T-helper 2 cell treated with Interferon-gamma antibody and Interleukin-4, amounts not matched to agents 5 μg/mL and 100 μg/mL, for 36 hours (primary cell): ENCODE measurements at regions not wholly inside any gene's neighbourhood (a gene's known extent, or its start where the extent isn't known, plus 50 kb on each side); places are given as distances from the start of the nearest gene placed in this dataset.

Experiments used
- DNase-seq: peaks from one replicate; pipeline ENCODE4 v3.0.0; 2021; ENCODE audit warnings: low spot score
- H3K27ac Mint-ChIP-seq: one replicate; pipeline ENCODE4 v1.8.0; 2021; ENCODE audit warnings: mild to moderate bottlenecking, mixed read lengths
- H3K27me3 Mint-ChIP-seq: one replicate; pipeline ENCODE4 v1.8.0; 2021; ENCODE audit warnings: low read depth, mixed read lengths
- H3K36me3 Mint-ChIP-seq: one replicate; pipeline ENCODE4 v1.8.0; 2021; ENCODE audit warnings: low read depth, mixed read lengths
- H3K4me1 Mint-ChIP-seq: one replicate; pipeline ENCODE4 v1.8.0; 2021; ENCODE audit warnings: low read depth, mixed read lengths
- H3K4me3 Mint-ChIP-seq: one replicate; pipeline ENCODE4 v1.8.0; 2022; ENCODE audit warnings: mild to moderate bottlenecking, moderate library complexity, mixed read lengths
- H3K9me3 Mint-ChIP-seq: one replicate; pipeline ENCODE4 v1.8.0; 2021; ENCODE audit warnings: mixed read lengths

DNA sequence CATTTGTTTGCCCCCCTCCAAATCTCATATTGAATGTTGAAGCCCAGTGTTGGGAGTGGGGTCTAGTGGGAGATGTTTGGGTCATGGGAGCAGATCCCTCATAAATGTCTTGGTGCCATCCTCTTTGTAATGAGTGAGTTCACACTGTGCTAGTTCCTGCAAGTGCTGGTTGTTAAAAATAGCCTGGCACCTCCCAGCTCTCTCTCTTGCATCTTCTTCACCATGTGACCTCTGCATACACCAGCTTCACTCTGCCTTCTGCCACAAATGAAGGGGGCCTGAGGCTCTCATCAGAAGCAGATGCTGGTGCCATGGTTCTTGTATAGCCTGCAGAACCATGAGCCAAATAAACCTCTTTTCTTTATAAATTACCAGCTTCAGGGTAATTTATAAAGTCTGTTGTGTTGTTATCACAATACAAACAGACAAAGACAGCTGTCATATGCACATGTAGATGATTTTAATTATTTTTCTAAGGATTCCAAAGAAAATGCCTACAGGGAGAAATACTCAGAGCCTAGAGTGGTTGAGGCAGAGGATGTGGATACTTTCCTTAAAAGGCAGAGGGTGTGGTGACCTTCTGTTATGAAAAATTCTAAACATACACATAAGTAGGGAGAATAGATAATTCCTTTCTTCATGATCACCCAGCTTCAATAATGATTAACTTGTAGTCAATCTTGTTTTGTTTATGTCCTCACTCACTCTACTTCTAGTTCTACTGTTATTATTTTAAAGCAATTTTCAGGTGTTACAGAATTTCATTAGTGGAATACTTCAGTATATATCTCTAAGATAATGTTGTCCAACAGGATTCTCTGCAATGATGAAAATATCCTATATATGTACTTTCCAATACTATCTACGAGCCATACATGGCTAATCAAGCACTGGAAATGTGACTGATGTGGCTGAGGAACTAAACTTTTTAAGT is 75.1 kb upstream of the RANBP6 start:
- DNase-seq, result no peak
- Mint-ChIP-seq H3K27me3 (peaks cover 3% of the 10 kb centered on the region), H3K9me3 (no peaks in the 10 kb centered on the region), H3K4me3 (no peak overlapping the region), H3K4me1 (no peaks in the 10 kb centered on the region), H3K36me3 (no peaks in the 10 kb centered on the region), H3K27ac (no peak overlapping the region)

DNA sequence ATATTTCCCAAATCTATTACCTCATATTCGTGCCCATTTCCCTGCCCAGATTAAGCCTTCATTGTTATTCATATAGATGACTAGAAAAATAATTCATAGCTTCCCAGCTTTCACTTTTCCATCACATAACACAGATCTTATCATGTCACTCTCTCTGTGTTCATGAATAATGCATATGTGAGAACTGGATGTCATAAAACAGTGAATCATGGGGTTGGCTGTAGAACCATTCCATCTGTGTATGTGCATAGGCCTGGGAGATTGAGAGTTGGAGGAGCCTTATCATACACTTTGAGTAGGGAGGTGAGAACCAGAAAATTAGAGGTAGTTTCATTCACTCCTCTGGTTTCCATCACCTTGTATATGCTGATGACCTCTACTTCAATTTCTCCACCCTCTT is 73.9 kb upstream of the RANBP6 start:
- DNase-seq, result no peak
- H3K9me3 Mint-ChIP-seq, result no peaks in the 10 kb centered on the region
- no peaks in the 10 kb centered on the region for H3K4me1 Mint-ChIP-seq
- H3K27ac Mint-ChIP-seq, result no peak overlapping the region
- H3K27me3 Mint-ChIP-seq, result peaks cover 3% of the 10 kb centered on the region
- no peaks in the 10 kb centered on the region for H3K36me3 Mint-ChIP-seq
- H3K4me3 Mint-ChIP-seq, result no peak overlapping the region

DNA sequence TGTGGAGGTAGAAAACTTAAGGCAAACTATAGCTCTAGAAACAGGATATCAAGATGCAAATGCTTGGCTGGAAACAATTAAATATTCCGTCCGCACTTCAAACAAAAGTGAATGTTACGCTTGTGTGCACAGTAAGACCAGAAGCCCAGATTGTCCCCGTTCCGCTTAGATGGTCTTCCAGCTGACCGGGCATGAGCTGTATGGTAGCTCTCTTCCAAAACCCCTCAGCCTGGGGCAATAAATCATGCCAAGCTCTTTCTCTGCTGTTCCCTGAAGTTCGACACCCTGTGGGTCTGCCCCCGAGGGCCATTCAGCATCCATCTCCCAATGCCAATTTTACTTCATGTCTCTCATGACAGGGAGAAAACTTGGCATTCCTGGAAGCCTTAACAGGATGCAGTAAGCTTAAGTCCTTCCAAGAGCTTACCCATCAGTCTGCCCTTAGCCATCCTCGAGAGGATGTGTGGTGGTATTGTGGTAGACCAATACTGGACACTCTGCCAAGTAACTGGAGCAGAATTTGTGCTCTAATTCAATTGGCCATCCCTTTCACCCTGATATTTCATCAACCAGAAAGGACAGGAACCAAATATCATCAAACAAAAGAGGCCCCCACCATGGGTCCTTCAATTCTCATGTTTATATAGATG is 70.7 kb upstream of the RANBP6 start:
- no peak for DNase-seq
- H3K4me1 Mint-ChIP-seq, result no peaks in the 10 kb centered on the region
- H3K36me3 Mint-ChIP-seq, result no peaks in the 10 kb centered on the region
- no peaks in the 10 kb centered on the region for H3K27me3 Mint-ChIP-seq
- H3K4me3 Mint-ChIP-seq, result no peak overlapping the region
- H3K27ac Mint-ChIP-seq, result no peak overlapping the region
- H3K9me3 Mint-ChIP-seq, result no peaks in the 10 kb centered on the region

DNA sequence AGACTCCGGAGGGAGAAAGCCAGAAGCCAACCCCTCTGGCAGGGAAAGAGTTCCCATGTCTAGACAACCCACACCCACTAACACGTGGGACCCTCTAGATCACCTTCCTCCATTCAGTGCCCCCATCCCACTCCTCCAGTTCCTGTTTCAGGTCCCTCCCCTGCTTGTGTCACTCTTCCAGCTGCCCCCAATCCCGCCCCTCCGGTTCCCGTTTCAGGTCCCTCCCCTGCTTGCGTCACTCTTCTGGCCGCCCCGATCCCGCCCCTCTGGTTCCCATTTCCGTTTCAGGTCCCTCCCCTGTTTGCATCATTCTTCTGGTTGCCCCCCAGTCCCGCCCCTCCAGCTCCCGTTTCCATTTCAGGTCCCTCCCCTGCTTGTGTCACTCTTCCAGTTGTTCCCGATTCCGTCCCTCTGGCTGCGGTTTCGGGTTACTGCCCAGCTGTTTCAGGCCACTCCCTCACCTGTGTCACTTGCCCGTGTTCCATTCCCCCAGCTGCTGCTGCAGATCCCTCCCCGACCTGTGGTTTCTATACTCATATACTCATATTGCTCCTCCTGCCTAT is 64.8 kb upstream of the RANBP6 start:
- Mint-ChIP-seq H3K27ac (peak overlapping the region; percentile 81), H3K9me3 (no peaks in the 10 kb centered on the region), H3K4me3 (peak overlapping the region; percentile 85), H3K27me3 (peaks cover 7% of the 10 kb centered on the region), H3K36me3 (no peaks in the 10 kb centered on the region), H3K4me1 (peaks cover 9% of the 10 kb centered on the region)
- peak; percentile 35 for DNase-seq

DNA sequence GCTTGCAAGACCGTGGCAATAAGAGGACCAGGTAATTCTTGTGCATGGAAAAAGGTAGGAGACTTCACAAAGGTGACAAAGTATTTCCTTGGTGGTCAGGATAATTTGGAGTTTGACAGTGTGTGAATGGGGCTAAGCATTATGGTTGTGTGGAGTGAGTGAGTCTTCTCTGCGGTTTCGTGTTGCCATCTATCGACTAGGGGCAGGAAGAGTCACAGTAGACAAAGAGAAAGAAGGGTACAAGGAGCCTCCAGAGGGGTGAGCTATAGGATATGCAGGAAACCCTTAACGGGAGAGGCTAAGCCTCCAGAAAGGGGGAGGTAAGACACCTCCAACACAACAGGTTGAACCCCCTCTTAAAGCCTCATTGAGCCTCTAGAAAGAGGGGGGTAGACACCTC is 64.0 kb upstream of the RANBP6 start:
- Mint-ChIP-seq H3K27me3 (peaks cover 7% of the 10 kb centered on the region), H3K27ac (no peak overlapping the region), H3K36me3 (no peaks in the 10 kb centered on the region), H3K9me3 (no peaks in the 10 kb centered on the region), H3K4me3 (peak overlapping the region; percentile 85), H3K4me1 (peaks cover 9% of the 10 kb centered on the region)
- DNase-seq, result no peak

DNA sequence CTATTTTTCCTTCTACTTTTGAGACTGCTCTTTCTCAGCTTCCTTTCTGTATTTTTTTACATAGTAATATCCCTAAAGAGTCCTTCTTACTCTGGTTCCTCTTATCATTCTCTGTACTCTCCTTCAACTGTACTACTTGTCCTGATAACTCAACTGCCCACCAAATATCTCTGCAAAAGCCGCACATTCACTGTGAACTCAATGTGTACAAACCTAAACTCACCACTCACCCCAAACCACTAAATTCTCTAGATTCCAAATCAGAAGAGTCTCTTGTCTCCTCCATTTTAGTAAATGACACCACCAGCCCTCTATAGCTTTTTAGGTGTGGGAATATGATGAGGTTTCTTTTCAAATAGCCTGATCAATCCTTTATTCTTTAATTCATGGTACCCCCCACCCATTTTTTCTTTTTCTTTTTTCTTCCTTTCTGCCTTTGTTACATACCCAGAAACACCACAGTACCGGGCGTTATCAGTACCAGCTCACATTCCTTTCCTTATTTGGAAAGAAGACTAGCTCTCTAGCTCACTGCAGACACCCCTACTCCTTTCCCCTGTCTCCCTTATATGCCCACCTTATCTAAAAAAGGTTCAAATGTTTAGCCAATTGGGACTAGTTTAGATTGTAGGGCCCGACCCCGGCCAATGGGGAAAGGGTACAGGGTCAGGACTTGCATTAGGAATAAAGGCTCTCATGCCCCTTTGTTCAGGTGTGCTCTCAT is 63.1 kb upstream of the RANBP6 start:
- Mint-ChIP-seq H3K27ac (no peak overlapping the region), H3K27me3 (peaks cover 7% of the 10 kb centered on the region), H3K36me3 (no peaks in the 10 kb centered on the region), H3K4me1 (peaks cover 9% of the 10 kb centered on the region), H3K9me3 (no peaks in the 10 kb centered on the region), H3K4me3 (no peak overlapping the region)
- no peak for DNase-seq

DNA sequence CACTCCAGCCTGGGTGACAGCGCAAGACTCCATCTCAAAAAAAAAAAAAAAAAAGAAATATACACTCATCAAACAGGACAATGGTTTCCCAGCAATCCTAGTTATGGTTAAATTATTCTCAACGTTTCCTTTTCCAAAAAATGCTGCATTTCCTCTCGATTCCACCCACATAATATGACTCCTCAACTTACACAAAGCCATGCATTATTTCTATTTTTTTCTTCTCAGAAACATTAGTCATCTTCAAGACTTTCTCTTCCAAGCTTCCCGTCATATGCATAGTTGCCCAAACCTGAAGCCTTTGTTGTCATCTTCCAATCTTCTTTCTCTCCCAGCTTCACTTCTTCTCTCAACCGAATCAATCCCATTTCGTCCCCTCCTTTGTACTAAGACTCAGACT is 61.4 kb upstream of the RANBP6 start:
- Mint-ChIP-seq H3K9me3 (no peaks in the 10 kb centered on the region), H3K27ac (no peak overlapping the region), H3K27me3 (peaks cover 7% of the 10 kb centered on the region), H3K4me1 (peaks cover 12% of the 10 kb centered on the region), H3K4me3 (no peak overlapping the region), H3K36me3 (no peaks in the 10 kb centered on the region)
- no peak for DNase-seq

DNA sequence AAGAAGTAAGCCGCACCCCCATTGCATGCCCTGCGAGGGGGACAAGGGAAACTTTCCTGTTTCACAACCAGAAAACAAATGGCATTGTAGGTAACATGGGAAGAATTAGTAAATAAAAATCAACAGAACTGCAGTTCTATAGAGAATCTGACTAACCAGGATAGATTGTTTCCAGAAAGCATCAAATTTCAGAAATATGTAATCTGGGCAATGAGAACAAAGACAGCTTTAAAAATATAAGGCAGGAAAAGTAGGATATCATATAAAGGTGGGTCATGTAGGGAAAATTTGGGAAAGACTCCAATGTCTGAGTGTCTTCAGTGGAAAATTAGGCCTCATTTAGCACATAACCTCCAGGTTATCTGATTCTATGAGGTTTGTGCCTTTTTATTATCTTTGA is 58.3 kb upstream of the RANBP6 start:
- Mint-ChIP-seq H3K27me3 (peaks cover 7% of the 10 kb centered on the region), H3K27ac (no peak overlapping the region), H3K36me3 (peaks cover 4% of the 10 kb centered on the region), H3K4me3 (no peak overlapping the region), H3K4me1 (peaks cover 14% of the 10 kb centered on the region), H3K9me3 (peaks cover 17% of the 10 kb centered on the region)
- no peak for DNase-seq

DNA sequence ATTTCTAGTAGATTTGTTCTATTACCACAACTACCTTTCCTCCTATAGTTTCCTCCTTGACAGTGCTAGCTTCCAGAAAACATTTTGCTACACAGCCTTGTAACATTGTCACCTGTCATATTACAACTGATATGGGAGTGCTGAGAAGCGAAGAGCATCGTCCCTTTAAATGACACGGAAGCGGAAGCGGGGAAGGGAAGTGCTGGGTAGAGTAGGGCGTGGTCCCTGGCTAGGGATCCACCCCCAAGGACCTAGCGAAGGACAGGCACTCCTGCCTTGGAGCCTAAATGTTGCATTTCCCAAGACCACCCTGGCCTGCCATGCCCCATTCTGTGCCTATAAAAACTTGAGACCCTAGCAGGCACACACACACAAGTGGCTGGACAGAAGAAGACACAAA is 57.4 kb upstream of the RANBP6 start:
- Mint-ChIP-seq H3K4me3 (no peak overlapping the region), H3K4me1 (peaks cover 20% of the 10 kb centered on the region), H3K9me3 (peaks cover 20% of the 10 kb centered on the region), H3K36me3 (peaks cover 7% of the 10 kb centered on the region), H3K27ac (no peak overlapping the region), H3K27me3 (peaks cover 4% of the 10 kb centered on the region)
- no peak for DNase-seq

DNA sequence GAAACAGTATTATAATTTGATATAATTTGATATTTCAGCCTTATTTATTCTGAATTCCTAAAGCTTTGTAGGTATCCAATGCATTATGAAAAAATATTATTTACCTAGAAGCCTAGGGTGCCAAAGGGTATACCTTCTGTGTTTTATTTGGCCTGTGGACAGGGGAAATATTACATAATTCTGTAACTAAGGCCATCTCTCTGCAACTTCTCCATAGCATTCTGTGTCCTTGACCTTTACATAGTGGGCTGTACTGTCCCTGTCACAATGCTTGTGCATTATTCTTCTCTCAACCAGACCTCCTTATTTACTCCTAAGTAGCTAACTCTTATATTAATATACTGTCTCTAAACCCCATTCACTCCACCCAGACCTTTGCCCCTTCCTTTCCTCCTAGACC is 57.0 kb upstream of the RANBP6 start:
- Mint-ChIP-seq H3K4me1 (peaks cover 20% of the 10 kb centered on the region), H3K27me3 (peaks cover 4% of the 10 kb centered on the region), H3K36me3 (peaks cover 7% of the 10 kb centered on the region), H3K9me3 (peaks cover 24% of the 10 kb centered on the region), H3K27ac (no peak overlapping the region), H3K4me3 (no peak overlapping the region)
- DNase-seq, result no peak

DNA sequence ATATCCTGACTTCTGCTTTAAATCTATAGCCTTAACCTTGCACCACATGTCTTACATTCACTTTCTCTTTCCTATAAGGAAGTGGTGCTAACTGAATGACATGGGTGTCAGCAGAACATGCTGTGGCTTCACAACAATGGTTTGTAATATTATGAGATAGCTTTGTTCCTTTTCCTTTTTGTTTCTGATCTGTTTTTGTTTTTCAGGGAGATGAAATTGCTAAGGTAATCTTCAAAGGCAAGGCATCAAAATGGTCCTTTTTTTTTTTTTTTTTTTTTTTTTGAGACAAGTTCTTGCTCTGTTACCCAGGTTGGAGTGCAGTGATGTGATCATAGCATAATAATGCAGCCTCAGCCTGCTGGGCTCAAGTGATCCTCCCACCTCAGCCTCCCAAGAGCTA is 53.6 kb upstream of the RANBP6 start:
- Mint-ChIP-seq H3K4me3 (peak overlapping the region; percentile 66), H3K4me1 (peaks cover 18% of the 10 kb centered on the region), H3K27ac (peak overlapping the region; percentile 87), H3K27me3 (peaks cover 4% of the 10 kb centered on the region), H3K9me3 (peaks cover 32% of the 10 kb centered on the region), H3K36me3 (peaks cover 7% of the 10 kb centered on the region)
- no peak for DNase-seq

DNA sequence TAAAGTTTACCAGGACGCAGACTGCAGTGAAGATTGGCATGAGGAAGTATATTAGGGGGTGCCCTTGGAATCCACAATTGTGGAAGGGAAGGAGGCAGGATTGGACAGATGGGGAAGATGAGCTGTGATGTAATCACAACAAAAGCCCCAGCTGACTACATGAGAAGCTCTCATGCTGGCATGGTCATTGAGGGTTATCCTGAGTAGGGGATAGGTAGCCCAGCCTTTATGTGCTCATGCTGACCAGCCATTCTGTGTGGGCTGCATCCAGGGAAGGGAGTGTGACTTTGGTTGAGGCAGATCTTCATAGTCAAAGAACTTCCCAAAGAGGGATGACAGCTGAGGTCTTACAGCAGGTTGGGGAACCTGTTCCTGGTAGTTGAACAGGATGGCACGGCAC is 52.0 kb upstream of the RANBP6 start:
- H3K4me1 Mint-ChIP-seq, result peaks cover 16% of the 10 kb centered on the region

More for the DNA sequence above, 52.0 kb upstream of the RANBP6 start:
- H3K27ac Mint-ChIP-seq, result no peak overlapping the region
- peaks cover 33% of the 10 kb centered on the region for H3K9me3 Mint-ChIP-seq
- peaks cover 5% of the 10 kb centered on the region for H3K27me3 Mint-ChIP-seq
- peaks cover 7% of the 10 kb centered on the region for H3K36me3 Mint-ChIP-seq
- H3K4me3 Mint-ChIP-seq, result no peak overlapping the region
- no peak for DNase-seq
